ES-I3 (cell line): ENCODE measurements at regions not wholly inside any gene's neighbourhood (a gene's known extent, or its start where the extent isn't known, plus 50 kb on each side); places are given as distances from the start of the nearest gene placed in this dataset.

Experiments
- H3K36me3 ChIP-seq: 2 replicates; pipeline ENCODE4 v1.6.1; 2013; ENCODE audit warnings: mild to moderate bottlenecking, low read length, control low read depth, moderate library complexity; ENCODE audit not compliant: insufficient read depth
- H3K4me1 ChIP-seq: 2 replicates; pipeline ENCODE4 v1.6.1; 2013; ENCODE audit warnings: mild to moderate bottlenecking, control low read depth, low read length; ENCODE audit not compliant: insufficient read depth
- H3K9ac ChIP-seq: 2 replicates; pipeline ENCODE4 v1.6.1; 2013; ENCODE audit warnings: low read depth, mild to moderate bottlenecking, low read length, moderate library complexity
- H3K9me3 ChIP-seq: 2 replicates; pipeline ENCODE4 v1.6.1; 2013; ENCODE audit warnings: mild to moderate bottlenecking, low read length, moderate library complexity; ENCODE audit not compliant: control insufficient read depth, insufficient read depth

- no peaks in the 10 kb centered on the region for H3K4me1 ChIP-seq
- H3K36me3 ChIP-seq = no peaks in the 10 kb centered on the region
- no peaks in the 10 kb centered on the region; the same call in 1 of the 2 replicates for H3K9me3 ChIP-seq
- H3K9ac ChIP-seq = no peak overlapping the region
Measured at GRCh38 chr1:36743286-36744005, 260.7 kb upstream of the CSF3R start.

- Histone ChIP-seq H3K4me1 (no peaks in the 10 kb centered on the region), H3K36me3 (no peaks in the 10 kb centered on the region), H3K9ac (no peak overlapping the region), H3K9me3 (no peaks in the 10 kb centered on the region; the same call in 1 of the 2 replicates)
Measured at GRCh38 chr1:36741066-36741465, 258.4 kb upstream of the CSF3R start.

- H3K9me3 ChIP-seq = no peaks in the 10 kb centered on the region; the same call in 1 of the 2 replicates
- H3K9ac ChIP-seq = no peak overlapping the region
- H3K4me1 ChIP-seq = no peaks in the 10 kb centered on the region
- no peaks in the 10 kb centered on the region for H3K36me3 ChIP-seq
Measured at GRCh38 chr1:36740446-36740845, 257.7 kb upstream of the CSF3R start.

- no peaks in the 10 kb centered on the region for H3K36me3 ChIP-seq
- H3K9ac ChIP-seq = no peak overlapping the region
- no peaks in the 10 kb centered on the region for H3K4me1 ChIP-seq
- no peaks in the 10 kb centered on the region; the same call in 1 of the 2 replicates for H3K9me3 ChIP-seq
Measured at GRCh38 chr1:36739703-36740289, 257.1 kb upstream of the CSF3R start.

- no peaks in the 10 kb centered on the region for H3K36me3 ChIP-seq
- no peak overlapping the region for H3K9ac ChIP-seq
- no peaks in the 10 kb centered on the region for H3K4me1 ChIP-seq
- no peaks in the 10 kb centered on the region; the same call in 1 of the 2 replicates for H3K9me3 ChIP-seq
Measured at GRCh38 chr1:36738245-36738644, 255.5 kb upstream of the CSF3R start.

- no peaks in the 10 kb centered on the region; the same call in 1 of the 2 replicates for H3K9me3 ChIP-seq
- H3K9ac ChIP-seq = no peak overlapping the region
- H3K36me3 ChIP-seq = no peaks in the 10 kb centered on the region
- H3K4me1 ChIP-seq = no peaks in the 10 kb centered on the region
Measured at GRCh38 chr1:36737767-36738166, 255.1 kb upstream of the CSF3R start.

GRCh38 chr1:36737038-36737555 lies 254.4 kb upstream of the CSF3R start:
- Histone ChIP-seq H3K9me3 (no peaks in the 10 kb centered on the region; the same call in 1 of the 2 replicates), H3K4me1 (no peaks in the 10 kb centered on the region), H3K9ac (no peak overlapping the region), H3K36me3 (no peaks in the 10 kb centered on the region)

- Histone ChIP-seq H3K9me3 (no peaks in the 10 kb centered on the region; the same call in 1 of the 2 replicates), H3K36me3 (no peaks in the 10 kb centered on the region), H3K4me1 (0 out of 2 replicates have a peak, but pooled peaks cover 4% of the 10 kb centered on the region), H3K9ac (no peak overlapping the region)
Measured at GRCh38 chr1:36735939-36736730, 253.4 kb upstream of the CSF3R start.

GRCh38 chr1:36735436-36735835 lies 252.7 kb upstream of the CSF3R start:
- H3K9me3 ChIP-seq = no peaks in the 10 kb centered on the region
- peaks cover 6% of the 10 kb centered on the region; the same call in 1 of the 2 replicates for H3K4me1 ChIP-seq
- no peak overlapping the region for H3K9ac ChIP-seq
- H3K36me3 ChIP-seq = no peaks in the 10 kb centered on the region

GRCh38 chr1:36734356-36734755 lies 251.6 kb upstream of the CSF3R start:
- Histone ChIP-seq H3K36me3 (no peaks in the 10 kb centered on the region), H3K9me3 (no peaks in the 10 kb centered on the region), H3K4me1 (peaks cover 8% of the 10 kb centered on the region; the same call in 1 of the 2 replicates), H3K9ac (no peak overlapping the region)

GRCh38 chr1:36733748-36734147 lies 251.0 kb upstream of the CSF3R start:
- Histone ChIP-seq H3K36me3 (no peaks in the 10 kb centered on the region), H3K9me3 (no peaks in the 10 kb centered on the region), H3K9ac (no peak overlapping the region), H3K4me1 (peaks cover 8% of the 10 kb centered on the region; the same call in 1 of the 2 replicates)

- H3K36me3 ChIP-seq = no peaks in the 10 kb centered on the region
- no peak overlapping the region for H3K9ac ChIP-seq
- no peaks in the 10 kb centered on the region for H3K9me3 ChIP-seq
- peaks cover 8% of the 10 kb centered on the region; the same call in 1 of the 2 replicates for H3K4me1 ChIP-seq
Measured at GRCh38 chr1:36732015-36732356, 249.3 kb upstream of the CSF3R start.

- Histone ChIP-seq H3K9ac (no peak overlapping the region), H3K4me1 (peaks cover 8% of the 10 kb centered on the region; the same call in 1 of the 2 replicates), H3K9me3 (no peaks in the 10 kb centered on the region), H3K36me3 (no peaks in the 10 kb centered on the region)
Measured at GRCh38 chr1:36731226-36732014, 248.7 kb upstream of the CSF3R start.

GRCh38 chr1:36730599-36730998 lies 247.9 kb upstream of the CSF3R start:
- no peaks in the 10 kb centered on the region for H3K9me3 ChIP-seq
- no peaks in the 10 kb centered on the region for H3K36me3 ChIP-seq
- no peak overlapping the region for H3K9ac ChIP-seq
- H3K4me1 ChIP-seq = peaks cover 8% of the 10 kb centered on the region; the same call in 1 of the 2 replicates
